Thyroid gland (tissue), 4 donors: ENCODE measurements at regions not wholly inside any gene's neighbourhood (a gene's known extent, or its start where the extent isn't known, plus 50 kb on each side); places are given as distances from the start of the nearest gene placed in this dataset.

Experiments used
- POLR2A ChIP-seq, 2 donors: fragments of 450-650 bp; IDR thresholded peaks; one replicate each; pipeline ENCODE4 v1.6.1; 2017; ENCODE audit warnings: antibody characterized with exemption in 2 of 2, mild to moderate bottlenecking in 2 of 2, moderate library complexity in 1 of 2
- TF ChIP-seq, protein P1 (sequence below), 6 experiments: fragments of 200-600 bp in 3 of 6; fragments of 450-650 bp in 3 of 6; sonication (generic) in 3 of 6; IDR thresholded peaks; one replicate each; pipeline ENCODE4 v1.5.1; 2016 to 2019; ENCODE audit warnings: antibody characterized with exemption in 6 of 6, mild to moderate bottlenecking in 2 of 6, inconsistent platforms in 1 of 6, moderate library complexity in 1 of 6

DNA sequence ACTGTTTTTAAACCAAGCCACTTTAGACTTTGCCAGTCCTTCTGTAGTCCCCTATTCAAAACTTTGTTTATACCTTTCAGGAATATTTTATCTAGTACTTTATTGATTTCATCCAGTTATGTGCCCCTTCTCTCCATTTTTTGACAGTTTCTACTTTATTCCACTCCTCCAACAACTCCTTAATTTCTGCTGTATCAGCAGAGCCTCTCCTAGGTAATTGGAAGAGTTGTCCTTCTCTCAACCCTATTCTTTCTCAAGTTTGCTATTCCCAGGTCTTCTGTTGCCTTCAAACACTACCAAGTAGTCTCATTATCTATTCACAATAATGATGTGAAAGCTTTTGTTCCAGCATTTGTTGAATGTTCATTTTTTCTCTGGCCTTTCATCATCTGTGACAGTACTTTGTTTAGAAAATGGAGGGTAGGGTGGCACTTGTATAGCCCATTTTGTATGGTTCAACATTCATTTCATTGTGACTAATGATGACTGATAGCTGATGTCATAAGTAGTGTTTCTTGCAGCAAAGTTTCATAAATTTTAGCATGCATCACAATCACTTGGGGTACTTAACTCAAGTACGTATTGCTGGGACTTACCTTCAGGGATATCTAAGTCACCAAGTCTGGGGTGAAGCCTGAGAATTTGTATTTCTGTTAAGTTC, 204.4 kb upstream of the DMRT1 start:
- TF ChIP-seq, protein P1, sequence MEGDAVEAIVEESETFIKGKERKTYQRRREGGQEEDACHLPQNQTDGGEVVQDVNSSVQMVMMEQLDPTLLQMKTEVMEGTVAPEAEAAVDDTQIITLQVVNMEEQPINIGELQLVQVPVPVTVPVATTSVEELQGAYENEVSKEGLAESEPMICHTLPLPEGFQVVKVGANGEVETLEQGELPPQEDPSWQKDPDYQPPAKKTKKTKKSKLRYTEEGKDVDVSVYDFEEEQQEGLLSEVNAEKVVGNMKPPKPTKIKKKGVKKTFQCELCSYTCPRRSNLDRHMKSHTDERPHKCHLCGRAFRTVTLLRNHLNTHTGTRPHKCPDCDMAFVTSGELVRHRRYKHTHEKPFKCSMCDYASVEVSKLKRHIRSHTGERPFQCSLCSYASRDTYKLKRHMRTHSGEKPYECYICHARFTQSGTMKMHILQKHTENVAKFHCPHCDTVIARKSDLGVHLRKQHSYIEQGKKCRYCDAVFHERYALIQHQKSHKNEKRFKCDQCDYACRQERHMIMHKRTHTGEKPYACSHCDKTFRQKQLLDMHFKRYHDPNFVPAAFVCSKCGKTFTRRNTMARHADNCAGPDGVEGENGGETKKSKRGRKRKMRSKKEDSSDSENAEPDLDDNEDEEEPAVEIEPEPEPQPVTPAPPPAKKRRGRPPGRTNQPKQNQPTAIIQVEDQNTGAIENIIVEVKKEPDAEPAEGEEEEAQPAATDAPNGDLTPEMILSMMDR (IDR thresholded peaks at IDR 0.05): no peak
- TF ChIP-seq POLR2A (IDR thresholded peaks at IDR 0.05): no peak
